Mucosa of descending colon (tissue), 3 donors: ENCODE measurements at regions not wholly inside any gene's neighbourhood (a gene's known extent, or its start where the extent isn't known, plus 50 kb on each side); places are given as distances from the start of the nearest gene placed in this dataset.

Experiments
- ATAC-seq: fragments of 200-7000 bp; cut with Tn5 transposase; one replicate; pipeline ENCODE4 v1.9.1; 2020; ENCODE audit warnings: mild to moderate bottlenecking, moderate library complexity
- DNase-seq, 3 donors: peaks; one replicate each; pipeline ENCODE4 v3.0.0-alpha.2; 2020
- H3K36me3 ChIP-seq: fragments of 200-600 bp; one replicate; pipeline ENCODE4 v1.8.0; 2021; ENCODE audit warnings: low read depth, mild to moderate bottlenecking
- H3K4me1 ChIP-seq: fragments of 200-600 bp; one replicate; pipeline ENCODE4 v1.8.0; 2021; ENCODE audit warnings: low read depth, mild to moderate bottlenecking
- H3K4me3 ChIP-seq: fragments of 200-600 bp; one replicate; pipeline ENCODE4 v1.8.0; 2021; ENCODE audit warnings: mild to moderate bottlenecking
- H3K9me3 ChIP-seq: fragments of 200-600 bp; one replicate; pipeline ENCODE4 v1.8.0; 2021; ENCODE audit warnings: mild to moderate bottlenecking
- intact Hi-C, 2 donors: fragments of 100-400 bp; cut with DNase I in 1 of 2; cut with micrococcal nuclease in 1 of 2; formaldehyde crosslinking; loops; one replicate each; pipeline versions ENCODE4 v1.11.0 to v1.11.1; 2022; cut with DNase I, micrococcal nuclease
- TF ChIP-seq, protein P1 (sequence below): fragments of 200-600 bp; IDR thresholded peaks from one replicate; pipeline ENCODE4 v1.8.0; 2022; ENCODE audit warnings: antibody characterized with exemption, mild to moderate bottlenecking
- donor health status: DM: no; HTN: no; CAD: no; lungs with moderate emphysema.
- donor health status: DM: no; HTN: no; CAD: no.
- donor health status: DM: no; HTN: yes; CAD: no.

DNA sequence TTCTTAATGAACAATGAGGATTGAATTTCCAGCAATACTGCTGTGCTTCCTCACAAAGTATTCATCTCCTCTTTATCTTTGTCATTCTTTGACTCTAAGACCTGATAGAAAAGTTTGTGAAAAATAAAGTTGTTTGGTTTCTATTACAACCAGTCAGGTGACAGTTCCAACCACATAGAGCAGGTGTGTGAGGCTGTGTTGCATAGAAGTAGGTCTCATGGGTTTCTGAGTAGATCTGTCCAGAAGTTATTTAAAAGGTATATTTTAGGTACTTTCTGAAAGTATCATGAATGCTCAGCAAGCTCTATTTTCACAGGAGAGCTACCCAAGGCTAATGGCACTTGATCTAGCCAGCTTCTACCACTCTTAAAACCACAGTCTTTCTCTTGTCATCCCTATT, 637.0 kb downstream of the DNAH5 start:
- H3K4me1 ChIP-seq: no peaks in the 10 kb centered on the region
- no peaks in the 10 kb centered on the region for H3K36me3 ChIP-seq
- ATAC-seq (no peak), DNase-seq (no peak)
- H3K4me3 ChIP-seq: no peak overlapping the region
- peaks cover 22% of the 10 kb centered on the region for H3K9me3 ChIP-seq
- TF ChIP-seq, protein P1, sequence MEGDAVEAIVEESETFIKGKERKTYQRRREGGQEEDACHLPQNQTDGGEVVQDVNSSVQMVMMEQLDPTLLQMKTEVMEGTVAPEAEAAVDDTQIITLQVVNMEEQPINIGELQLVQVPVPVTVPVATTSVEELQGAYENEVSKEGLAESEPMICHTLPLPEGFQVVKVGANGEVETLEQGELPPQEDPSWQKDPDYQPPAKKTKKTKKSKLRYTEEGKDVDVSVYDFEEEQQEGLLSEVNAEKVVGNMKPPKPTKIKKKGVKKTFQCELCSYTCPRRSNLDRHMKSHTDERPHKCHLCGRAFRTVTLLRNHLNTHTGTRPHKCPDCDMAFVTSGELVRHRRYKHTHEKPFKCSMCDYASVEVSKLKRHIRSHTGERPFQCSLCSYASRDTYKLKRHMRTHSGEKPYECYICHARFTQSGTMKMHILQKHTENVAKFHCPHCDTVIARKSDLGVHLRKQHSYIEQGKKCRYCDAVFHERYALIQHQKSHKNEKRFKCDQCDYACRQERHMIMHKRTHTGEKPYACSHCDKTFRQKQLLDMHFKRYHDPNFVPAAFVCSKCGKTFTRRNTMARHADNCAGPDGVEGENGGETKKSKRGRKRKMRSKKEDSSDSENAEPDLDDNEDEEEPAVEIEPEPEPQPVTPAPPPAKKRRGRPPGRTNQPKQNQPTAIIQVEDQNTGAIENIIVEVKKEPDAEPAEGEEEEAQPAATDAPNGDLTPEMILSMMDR: no peak
- intact Hi-C loops: no loop called here

DNA sequence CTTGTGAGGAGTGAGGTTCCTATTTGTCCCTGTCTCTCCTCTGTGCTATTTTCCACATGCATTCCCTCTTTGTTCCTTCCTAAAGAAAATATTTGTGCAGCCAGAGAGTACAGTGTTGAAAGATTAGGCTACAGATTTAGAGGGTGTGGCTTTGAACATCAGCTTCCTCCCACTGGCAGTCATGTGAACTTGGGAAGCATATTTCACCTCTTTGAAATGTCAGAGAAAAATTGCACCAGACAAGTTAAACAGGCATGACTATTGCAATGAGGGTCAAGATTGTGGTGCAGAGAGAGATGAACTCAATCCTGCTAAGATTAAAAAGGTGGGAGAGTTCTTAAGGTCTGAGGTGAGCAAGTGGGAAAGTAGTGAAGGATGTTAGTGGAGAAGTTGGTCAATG, 641.0 kb downstream of the DNAH5 start:
- no peak for DNase-seq
- TF ChIP-seq, protein P1: no peak
- intact Hi-C loops: no loop called here
- Histone ChIP-seq H3K9me3 (peaks cover 26% of the 10 kb centered on the region), H3K4me3 (no peak overlapping the region), H3K36me3 (no peaks in the 10 kb centered on the region), H3K4me1 (no peaks in the 10 kb centered on the region)
- no peak for ATAC-seq

DNA sequence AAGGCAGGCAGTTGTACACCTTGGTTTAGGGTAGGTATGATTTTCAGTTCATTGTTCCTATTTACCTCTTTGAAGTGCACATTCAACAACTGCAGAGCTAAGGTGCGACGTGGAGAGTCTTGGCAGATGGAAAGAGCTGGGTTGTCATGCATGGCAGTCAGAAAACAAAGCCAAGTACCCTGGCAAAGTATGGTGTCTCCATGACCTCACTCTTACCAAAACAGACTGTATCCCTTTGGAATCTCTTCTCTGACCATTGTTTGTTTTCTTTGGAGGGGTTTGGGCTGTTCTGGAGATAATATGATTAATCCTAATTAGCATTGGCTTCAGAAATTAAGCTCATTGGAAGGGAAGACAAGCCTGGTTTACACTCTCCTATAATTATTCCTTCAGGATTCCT, 665.7 kb downstream of the DNAH5 start:
- no peaks in the 10 kb centered on the region for H3K4me1 ChIP-seq

DNA sequence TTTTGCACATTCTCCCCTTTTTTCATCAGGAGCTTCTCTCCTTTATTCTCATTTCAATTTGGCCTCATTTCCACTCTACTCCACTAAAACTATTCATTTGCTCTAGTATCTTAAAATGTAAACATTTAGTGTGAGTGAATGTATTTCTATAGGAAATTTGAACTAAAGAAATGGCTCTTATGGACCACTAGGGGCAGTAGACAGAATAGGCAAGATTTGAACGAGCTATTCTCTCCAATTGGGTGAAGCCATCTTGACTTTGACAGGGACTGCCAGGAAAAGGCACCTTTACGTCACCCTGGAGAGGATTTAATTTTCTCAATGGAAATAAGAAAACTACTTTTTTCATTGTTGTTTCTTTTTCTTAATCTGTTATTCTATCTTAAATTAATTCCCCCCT, 666.3 kb downstream of the DNAH5 start:
- TF ChIP-seq, protein P1: no peak
- Histone ChIP-seq H3K9me3 (peaks cover 17% of the 10 kb centered on the region), H3K4me1 (no peaks in the 10 kb centered on the region), H3K36me3 (no peaks in the 10 kb centered on the region), H3K4me3 (no peak overlapping the region)
- intact Hi-C loops: no loop called here
- ATAC-seq (no peak), DNase-seq (no peak)

More for the DNA sequence above, 665.7 kb downstream of the DNAH5 start:
- no peak for ATAC-seq
- intact Hi-C loops: no loop called here
- Histone ChIP-seq H3K4me3 (no peak overlapping the region), H3K36me3 (no peaks in the 10 kb centered on the region), H3K9me3 (peaks cover 17% of the 10 kb centered on the region)
- no peak for DNase-seq
- TF ChIP-seq, protein P1: no peak

DNA sequence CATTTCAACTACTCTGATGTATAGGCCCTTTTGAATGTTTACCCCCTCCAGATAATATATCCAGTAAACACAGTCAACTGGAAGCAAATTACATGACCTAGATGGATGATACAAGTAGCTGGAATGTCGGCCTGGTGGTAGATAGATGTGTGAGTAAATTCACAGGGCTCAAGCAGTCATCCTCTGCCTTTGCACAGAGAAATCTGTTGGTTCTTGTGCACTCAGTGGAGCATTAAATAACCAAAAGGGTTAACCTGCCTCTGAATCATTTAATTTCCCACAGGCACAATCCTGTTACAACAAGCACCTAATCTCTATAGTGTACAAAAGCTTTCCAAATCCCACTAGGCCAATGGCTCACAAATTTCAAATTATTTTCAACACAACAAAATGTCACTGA, 668.3 kb downstream of the DNAH5 start:
- DNase-seq: no peak
- H3K4me3 ChIP-seq: no peak overlapping the region
- TF ChIP-seq, protein P1: no peak
- peaks cover 17% of the 10 kb centered on the region for H3K9me3 ChIP-seq
- no peaks in the 10 kb centered on the region for H3K36me3 ChIP-seq
- no peaks in the 10 kb centered on the region for H3K4me1 ChIP-seq
- no peak for ATAC-seq
- intact Hi-C loops: no loop called here

DNA sequence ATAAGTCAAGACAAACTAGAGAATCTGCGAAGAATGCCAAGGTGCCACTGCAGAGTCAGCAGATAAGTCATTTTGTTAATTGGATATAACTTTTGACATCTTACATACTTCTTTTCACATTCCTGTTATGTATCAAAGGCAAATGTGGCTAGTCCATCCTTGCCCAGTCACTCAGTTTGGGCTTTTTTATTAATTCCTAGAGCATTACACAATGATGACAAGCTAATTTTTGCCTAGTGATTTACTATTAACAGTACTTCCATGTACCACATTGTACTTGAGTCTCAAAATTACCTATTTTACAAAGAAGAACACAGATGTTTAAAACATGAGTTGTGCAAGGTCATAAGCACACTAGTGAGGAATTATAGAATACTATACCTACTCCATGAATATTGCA, 680.8 kb downstream of the DNAH5 start:
- TF ChIP-seq, protein P1: no peak
- no peaks in the 10 kb centered on the region for H3K4me1 ChIP-seq
- ATAC-seq (no peak), DNase-seq (no peak)
- intact Hi-C loops: no loop called here
- H3K9me3 ChIP-seq: peaks cover 15% of the 10 kb centered on the region
- H3K36me3 ChIP-seq: no peaks in the 10 kb centered on the region
- H3K4me3 ChIP-seq: no peak overlapping the region
